ENCODE measurements at regions not wholly inside any gene's neighbourhood (a gene's known extent, or its start where the extent isn't known, plus 50 kb on each side); places are given as distances from the start of the nearest gene placed in this dataset.

GRCh38 chr5:174376726-174377373 lies 331.3 kb downstream of the NSG2 start:
- Mint-ChIP-seq H3K4me1 (no peaks in the 10 kb centered on the region), H3K27me3 (ENCODE audit: low read depth) (peaks cover 8% of the 10 kb centered on the region), H3K36me3 (ENCODE audit: low read depth) (no peaks in the 10 kb centered on the region), H3K4me3 (no peak overlapping the region), H3K27ac (ENCODE audit: unreplicated experiment) (no peak overlapping the region), H3K9me3 (peaks cover 6% of the 10 kb centered on the region)
- no peak for TF ChIP-seq CTCF (conservative IDR thresholded peaks at IDR 0.05)
- no peak for DNase-seq (ENCODE audit: low read depth, low spot score)

- DNase-seq (ENCODE audit: low read depth, low spot score), result no peak
- Mint-ChIP-seq H3K27me3 (ENCODE audit: low read depth) (peaks cover 8% of the 10 kb centered on the region), H3K36me3 (ENCODE audit: low read depth) (no peaks in the 10 kb centered on the region), H3K27ac (ENCODE audit: unreplicated experiment) (no peak overlapping the region), H3K4me1 (peaks cover 5% of the 10 kb centered on the region), H3K9me3 (peaks cover 6% of the 10 kb centered on the region), H3K4me3 (no peak overlapping the region)
- no peak for TF ChIP-seq CTCF (conservative IDR thresholded peaks at IDR 0.05)
Observed at GRCh38 chr5:174378121-174378874, 332.8 kb downstream of the NSG2 start.

DNA sequence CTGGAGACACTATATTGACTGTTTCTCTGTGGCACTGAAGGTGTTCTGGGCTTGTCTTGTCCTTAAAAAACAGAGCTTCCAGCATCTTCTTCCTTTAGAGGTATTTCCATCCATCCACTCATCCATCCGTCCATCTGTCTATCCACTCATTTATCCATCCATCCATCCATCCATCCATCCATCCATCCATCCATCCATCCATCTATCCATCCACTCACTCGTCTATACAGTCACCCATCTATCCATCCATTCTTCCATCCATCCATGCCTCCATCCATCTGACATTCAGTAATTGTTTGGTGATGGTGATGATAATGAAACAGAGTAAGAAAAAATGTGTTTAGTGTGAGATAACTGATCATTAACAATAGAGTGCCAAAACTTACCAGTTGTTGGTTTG lies 334.8 kb downstream of the NSG2 start:
- Mint-ChIP-seq H3K27me3 (ENCODE audit: low read depth) (peaks cover 8% of the 10 kb centered on the region), H3K27ac (ENCODE audit: unreplicated experiment) (no peak overlapping the region), H3K4me1 (peaks cover 5% of the 10 kb centered on the region), H3K9me3 (peaks cover 6% of the 10 kb centered on the region), H3K36me3 (ENCODE audit: low read depth) (no peaks in the 10 kb centered on the region), H3K4me3 (no peak overlapping the region)
- no peak for DNase-seq (ENCODE audit: low read depth, low spot score)
- no peak for TF ChIP-seq CTCF (conservative IDR thresholded peaks at IDR 0.05)

DNA sequence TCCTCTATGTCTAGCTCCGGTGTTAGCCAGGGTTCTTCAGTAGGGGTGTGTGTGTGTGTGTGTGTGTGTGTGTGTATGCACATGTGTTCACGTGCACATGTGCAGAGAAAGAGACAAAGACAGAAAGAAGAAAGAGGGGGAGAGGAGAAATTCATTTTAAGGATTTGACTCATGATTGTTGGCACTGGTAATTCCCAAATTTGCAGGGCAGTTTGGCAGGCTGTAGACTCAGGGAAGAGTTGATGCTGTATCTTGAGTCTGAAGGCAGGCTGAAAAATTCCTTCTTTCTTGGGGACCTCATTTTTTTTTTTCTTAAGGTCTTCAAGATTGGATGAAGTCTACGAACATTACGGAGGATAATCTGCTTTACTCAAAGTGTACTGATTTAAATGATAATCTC lies 335.7 kb downstream of the NSG2 start:
- TF ChIP-seq CTCF (conservative IDR thresholded peaks at IDR 0.05), result no peak
- DNase-seq (ENCODE audit: low read depth, low spot score), result no peak
- peaks cover 5% of the 10 kb centered on the region for H3K4me1 Mint-ChIP-seq
- no peak overlapping the region for H3K4me3 Mint-ChIP-seq
- H3K9me3 Mint-ChIP-seq, result peaks cover 6% of the 10 kb centered on the region
- no peaks in the 10 kb centered on the region for H3K36me3 Mint-ChIP-seq (ENCODE audit: low read depth)
- H3K27me3 Mint-ChIP-seq (ENCODE audit: low read depth), result peaks cover 8% of the 10 kb centered on the region
- H3K27ac Mint-ChIP-seq (ENCODE audit: unreplicated experiment), result no peak overlapping the region

GRCh38 chr5:174383210-174384167 lies 338.0 kb downstream of the NSG2 start:
- Mint-ChIP-seq H3K4me3 (no peak overlapping the region), H3K9me3 (peaks cover 4% of the 10 kb centered on the region), H3K4me1 (peaks cover 5% of the 10 kb centered on the region), H3K27me3 (ENCODE audit: low read depth) (peaks cover 8% of the 10 kb centered on the region), H3K36me3 (ENCODE audit: low read depth) (no peaks in the 10 kb centered on the region), H3K27ac (ENCODE audit: unreplicated experiment) (no peak overlapping the region)
- no peak for TF ChIP-seq CTCF (conservative IDR thresholded peaks at IDR 0.05)
- no peak for DNase-seq (ENCODE audit: low read depth, low spot score)
